PC-3 (cell line): ENCODE measurements at regions not wholly inside any gene's neighbourhood (a gene's known extent, or its start where the extent isn't known, plus 50 kb on each side); places are given as distances from the start of the nearest gene placed in this dataset.

Experiments
- ATAC-seq: fragments of 200-7000 bp; cut with Tn5 transposase; 2 replicates; pipeline ENCODE4 v1.9.1; 2020; ENCODE audit warnings: mild to moderate bottlenecking, moderate library complexity
- BruUV-seq: library from RNA; stranded (reverse); fragments of 400-500 nt; replicated peaks from 2 replicates; lab custom pipeline; 2021; lab: Mats Ljungman, UMichigan
- CTCF ChIA-PET: fragments of 300-600 bp; sonication (Branson Sonifier 250); formaldehyde crosslinking; loops from one replicate; lab custom pipeline; 2022; ENCODE audit warnings: antibody characterized with exemption; lab: Charles Lee
- POLR2A ChIA-PET: fragments of 300-600 bp; sonication (Branson Sonifier 250); formaldehyde crosslinking; loops from one replicate; lab custom pipeline; 2022; ENCODE audit warnings: antibody characterized with exemption; ENCODE audit not compliant: unreplicated experiment; lab: Charles Lee
- DNase-seq: peaks from one replicate; pipeline ENCODE4 v3.0.0-alpha.2; 2015
- H2AFZ ChIP-seq: fragments of 300-600 bp; sonication (generic); 2 replicates; pipeline ENCODE4 v1.6.0; 2016; ENCODE audit warnings: antibody characterized with exemption, low read length
- H3F3A ChIP-seq: fragments of 300-600 bp; sonication (generic); one replicate; pipeline ENCODE4 v1.6.0; 2017; ENCODE audit warnings: antibody characterized with exemption, low read length, control low read depth, mild to moderate bottlenecking; ENCODE audit not compliant: unreplicated experiment
- H3K27ac ChIP-seq: fragments of 300-600 bp; sonication (generic); 2 replicates; pipeline ENCODE4 v1.5.1; 2016; ENCODE audit warnings: mild to moderate bottlenecking, low read length
- H3K27me3 ChIP-seq: fragments of 300-600 bp; sonication (generic); 2 replicates; pipeline ENCODE4 v1.6.1; 2016; ENCODE audit warnings: low read length, mixed read lengths
- H3K36me3 ChIP-seq: fragments of 300-600 bp; sonication (generic); 2 replicates; pipeline ENCODE4 v1.6.1; 2016; ENCODE audit warnings: low read depth, mixed run types, low read length, mixed read lengths
- H3K4me1 ChIP-seq: fragments of 300-600 bp; sonication (generic); 2 replicates; pipeline ENCODE4 v1.5.1; 2016; ENCODE audit warnings: low read length; ENCODE audit not compliant: insufficient read depth
- H3K4me2 ChIP-seq: fragments of 300-600 bp; sonication (generic); 2 replicates; pipeline ENCODE4 v1.6.0; 2016; ENCODE audit warnings: low read length
- H3K4me3 ChIP-seq: fragments of 300-600 bp; sonication (generic); 2 replicates; pipeline ENCODE4 v1.5.1; 2016; ENCODE audit warnings: mild to moderate bottlenecking, low read length, mixed read lengths
- H3K79me2 ChIP-seq: fragments of 300-600 bp; sonication (generic); 2 replicates; pipeline ENCODE4 v1.6.1; 2017; ENCODE audit warnings: low read length, mixed read lengths
- H3K9ac ChIP-seq: fragments of 300-600 bp; sonication (generic); 2 replicates; pipeline ENCODE4 v1.6.0; 2016; ENCODE audit warnings: mild to moderate bottlenecking, low read length
- H3K9me2 ChIP-seq: fragments of 300-600 bp; sonication (generic); replicated peaks from 2 replicates; pipeline ENCODE4 v1.6.1; 2016; ENCODE audit warnings: mixed run types, low read length, mixed read lengths
- H3K9me3 ChIP-seq: fragments of 300-600 bp; sonication (generic); 2 replicates; pipeline ENCODE4 v1.6.1; 2016; ENCODE audit warnings: low read length, mixed read lengths
- H4K20me1 ChIP-seq: fragments of 300-600 bp; sonication (generic); 2 replicates; pipeline ENCODE4 v1.6.1; 2016; ENCODE audit warnings: low read length, mixed read lengths
- CTCF ChIP-seq: fragments of 300-600 bp; sonication (generic); conservative IDR thresholded peaks from 2 replicates; pipeline ENCODE4 v1.5.1; 2017; ENCODE audit warnings: antibody characterized with exemption, low read depth, mild to moderate bottlenecking, low read length
- EZH2 ChIP-seq: fragments of 300-600 bp; sonication (generic); IDR thresholded peaks from one replicate; pipeline ENCODE4 v1.6.1; 2017; ENCODE audit warnings: antibody characterized with exemption, mild to moderate bottlenecking, low read length; ENCODE audit not compliant: unreplicated experiment
- EZH2phosphoT487 ChIP-seq: fragments of 300-600 bp; sonication (generic); IDR thresholded peaks from 2 replicates; pipeline ENCODE4 v1.6.1; 2018; ENCODE audit warnings: mild to moderate bottlenecking, antibody characterized with exemption, low read length, borderline replicate concordance
- intact Hi-C: fragments of 100-400 bp; cut with micrococcal nuclease; formaldehyde crosslinking; loops from 2 replicates; pipeline ENCODE4 v1.9.0; 2023

- H3K79me2 ChIP-seq, result no peaks in the 10 kb centered on the region
- BruUV-seq, result no TSS peak
- no peak for TF ChIP-seq EZH2phosphoT487
- TF ChIP-seq EZH2, result no peak
- no peak for TF ChIP-seq CTCF
- no peak for ATAC-seq
- H3K9me3 ChIP-seq, result no peaks in the 10 kb centered on the region
- no peak for DNase-seq
- H3K4me2 ChIP-seq, result no peak overlapping the region
- POLR2A ChIA-PET, result no interaction called here
- H3F3A ChIP-seq, result no peaks in the 10 kb centered on the region
- H3K27ac ChIP-seq, result no peak overlapping the region
- 0 out of 2 replicates have a peak, but pooled peaks cover 6% of the 10 kb centered on the region for H3K4me1 ChIP-seq
- no peak overlapping the region for H2AFZ ChIP-seq
- no peak overlapping the region for H3K9ac ChIP-seq
- peaks cover 11% of the 10 kb centered on the region; the same call in 1 of the 2 replicates for H3K27me3 ChIP-seq
- no peaks in the 10 kb centered on the region for H4K20me1 ChIP-seq
- H3K4me3 ChIP-seq, result no peak overlapping the region
- H3K9me2 ChIP-seq, result no peaks in the 10 kb centered on the region
- no peaks in the 10 kb centered on the region for H3K36me3 ChIP-seq
- CTCF ChIA-PET, result no interaction called here
- intact Hi-C loops, result no loop called here
Observed at GRCh38 chr15:69783211-69783610, 314.5 kb downstream of the TLE3 start.

- H3K4me1 ChIP-seq, result 0 out of 2 replicates have a peak, but pooled peaks cover 6% of the 10 kb centered on the region
- no peak overlapping the region for H3K4me3 ChIP-seq
- no peaks in the 10 kb centered on the region for H3F3A ChIP-seq
- H3K36me3 ChIP-seq, result no peaks in the 10 kb centered on the region
- no peaks in the 10 kb centered on the region for H3K9me2 ChIP-seq
- no peak overlapping the region for H3K4me2 ChIP-seq
- no peaks in the 10 kb centered on the region for H3K79me2 ChIP-seq
- no peaks in the 10 kb centered on the region for H4K20me1 ChIP-seq
- TF ChIP-seq EZH2 (no peak), CTCF (no peak), EZH2phosphoT487 (no peak)
- H3K27me3 ChIP-seq, result peaks cover 17% of the 10 kb centered on the region; the same call in 1 of the 2 replicates
- H3K9ac ChIP-seq, result no peak overlapping the region
- intact Hi-C loops, result no loop called here
- ATAC-seq (no peak), DNase-seq (no peak)
- BruUV-seq, result no TSS peak
- H3K9me3 ChIP-seq, result no peaks in the 10 kb centered on the region
- H3K27ac ChIP-seq, result no peak overlapping the region
- no peak overlapping the region for H2AFZ ChIP-seq
- CTCF ChIA-PET, result no interaction called here
- POLR2A ChIA-PET, result no interaction called here
Observed at GRCh38 chr15:69784798-69785566, 312.7 kb downstream of the TLE3 start.

GRCh38 chr15:69786136-69786701 lies 311.5 kb downstream of the TLE3 start:
- no peaks in the 10 kb centered on the region for H4K20me1 ChIP-seq
- BruUV-seq, result no TSS peak
- no peak for DNase-seq
- no peak overlapping the region for H2AFZ ChIP-seq
- no peak overlapping the region for H3K4me2 ChIP-seq
- H3K79me2 ChIP-seq, result no peaks in the 10 kb centered on the region
- intact Hi-C loops, result no loop called here
- TF ChIP-seq EZH2phosphoT487 (no peak), CTCF (no peak), EZH2 (no peak)
- H3F3A ChIP-seq, result no peaks in the 10 kb centered on the region
- POLR2A ChIA-PET, result no interaction called here
- H3K4me3 ChIP-seq, result no peak overlapping the region
- no peak overlapping the region for H3K27ac ChIP-seq
- CTCF ChIA-PET, result no interaction called here
- H3K4me1 ChIP-seq, result 0 out of 2 replicates have a peak, but pooled peaks cover under 1% of the 10 kb centered on the region
- no peaks in the 10 kb centered on the region for H3K36me3 ChIP-seq
- H3K9me3 ChIP-seq, result no peaks in the 10 kb centered on the region
- H3K9ac ChIP-seq, result no peak overlapping the region
- H3K27me3 ChIP-seq, result peaks cover 17% of the 10 kb centered on the region; the same call in 1 of the 2 replicates
- ATAC-seq, result no peak
- H3K9me2 ChIP-seq, result no peaks in the 10 kb centered on the region
